ENCODE measurements at regions not wholly inside any gene's neighbourhood (a gene's known extent, or its start where the extent isn't known, plus 50 kb on each side); places are given as distances from the start of the nearest gene placed in this dataset.
A peak's percentile ranks its signal among the peaks of the same experiment; 100 is the strongest.

DNA sequence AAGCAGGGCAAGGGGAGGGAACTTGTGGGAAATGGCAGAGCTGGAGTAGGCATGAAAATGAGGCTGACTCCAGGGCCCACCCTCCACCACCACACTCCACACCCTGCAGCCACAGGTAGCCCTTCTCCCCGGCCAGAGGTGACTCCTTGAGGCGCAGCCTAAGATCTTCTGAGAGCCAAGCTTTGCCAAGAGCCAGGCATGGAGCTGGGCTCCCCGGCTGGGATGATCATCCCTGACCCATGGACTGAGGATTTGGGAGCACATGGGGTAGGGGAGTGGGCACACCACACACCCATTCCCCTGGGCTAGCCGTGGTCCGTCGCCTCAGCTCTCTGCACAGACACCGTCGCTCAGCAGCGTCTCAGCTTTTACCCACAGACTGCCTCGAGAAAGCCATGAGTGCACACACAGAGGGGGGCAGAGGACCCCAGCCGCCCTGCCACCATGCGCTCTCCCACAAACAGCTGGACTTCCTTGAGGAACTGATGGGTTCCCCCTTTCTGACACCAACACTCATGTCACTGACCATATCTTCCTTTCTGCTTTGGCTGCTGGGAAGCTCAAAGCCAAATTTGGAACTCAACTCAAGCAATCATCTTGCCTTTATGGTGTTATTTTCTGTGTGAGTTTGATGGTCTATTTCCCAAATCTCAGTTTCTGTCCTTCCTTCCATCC is 123.6 kb upstream of the RUNX3 start:
- no peak for DNase-seq

DNA sequence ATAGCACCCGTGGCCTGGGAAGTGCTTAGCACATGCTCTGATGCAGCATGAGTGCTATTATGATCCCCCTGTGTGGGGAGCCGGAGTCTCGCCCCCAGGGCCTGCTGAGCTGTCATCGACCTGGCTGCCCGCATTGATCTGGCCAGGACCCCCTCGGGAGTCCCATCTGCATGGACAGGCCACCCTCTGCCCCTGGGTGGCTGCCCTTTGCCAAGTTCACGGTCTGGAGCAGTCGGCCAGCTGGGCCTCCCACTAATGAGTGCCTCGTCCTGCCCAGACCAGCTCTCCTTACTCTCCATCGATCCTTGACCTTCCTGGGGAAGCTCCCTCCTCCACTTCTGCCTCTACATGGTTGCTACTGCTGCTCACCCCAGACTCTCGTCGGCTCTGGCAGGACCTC is 121.8 kb upstream of the RUNX3 start:
- DNase-seq, result no peak

DNA sequence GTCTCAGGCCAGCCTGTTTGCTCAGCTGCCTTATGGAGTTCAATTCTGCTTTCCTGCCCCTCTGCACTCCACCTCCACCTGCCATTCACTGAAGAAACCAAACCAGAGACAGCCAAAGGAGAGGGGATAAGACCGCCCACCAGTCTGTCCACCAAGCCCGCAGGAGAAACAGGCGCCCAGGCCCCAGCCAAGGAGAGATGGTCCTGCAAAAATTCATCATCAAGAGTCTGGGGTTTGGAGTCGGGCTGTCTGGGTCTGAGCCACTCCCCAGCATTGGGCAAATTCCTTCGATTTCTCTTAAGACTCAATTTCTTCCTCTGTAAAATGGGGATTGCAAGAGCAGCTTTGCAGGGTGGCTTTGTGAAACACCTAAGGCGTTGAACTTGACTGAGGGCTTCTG is 121.4 kb upstream of the RUNX3 start:
- DNase-seq, result no peak

DNA sequence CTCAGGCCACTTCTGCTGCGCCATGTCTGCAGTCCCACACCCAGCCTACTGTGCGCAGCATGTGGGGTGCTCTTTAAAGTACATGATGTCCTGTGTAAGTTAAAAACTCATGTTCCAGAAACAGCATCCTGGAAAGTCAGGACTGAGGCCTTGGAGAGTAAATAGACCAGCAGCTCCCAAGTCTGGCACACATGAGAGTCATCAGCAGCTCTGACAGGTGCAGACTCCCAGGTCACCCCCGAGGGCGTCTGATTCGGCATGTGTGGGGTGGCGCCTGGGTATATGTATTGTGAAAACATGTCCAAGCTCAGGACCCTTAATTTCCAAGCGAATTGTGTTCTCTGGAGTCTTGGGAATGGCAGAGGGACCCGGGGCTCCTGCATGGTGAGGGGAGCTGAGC is 120.1 kb upstream of the RUNX3 start:
- DNase-seq, result no peak

DNA sequence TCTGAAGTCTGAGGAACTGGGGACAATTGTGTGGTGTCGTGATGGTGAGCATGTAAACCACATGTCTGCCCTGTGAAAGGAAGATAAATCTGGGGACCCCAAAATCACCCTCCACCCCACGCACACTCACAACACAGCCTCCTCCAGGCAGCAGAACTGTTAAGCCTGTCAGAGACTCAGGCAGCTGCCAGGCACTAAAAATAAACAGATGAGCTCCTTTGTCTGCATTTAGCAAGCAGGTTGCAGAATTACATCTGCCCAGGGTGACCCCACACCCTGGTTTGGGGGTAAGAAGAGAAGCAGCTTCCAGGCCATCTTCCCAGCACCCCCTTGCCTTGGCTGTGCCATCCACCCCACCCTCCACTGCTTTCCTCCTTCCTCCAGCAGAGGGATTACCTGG is 119.1 kb upstream of the RUNX3 start:
- DNase-seq, result no peak

DNA sequence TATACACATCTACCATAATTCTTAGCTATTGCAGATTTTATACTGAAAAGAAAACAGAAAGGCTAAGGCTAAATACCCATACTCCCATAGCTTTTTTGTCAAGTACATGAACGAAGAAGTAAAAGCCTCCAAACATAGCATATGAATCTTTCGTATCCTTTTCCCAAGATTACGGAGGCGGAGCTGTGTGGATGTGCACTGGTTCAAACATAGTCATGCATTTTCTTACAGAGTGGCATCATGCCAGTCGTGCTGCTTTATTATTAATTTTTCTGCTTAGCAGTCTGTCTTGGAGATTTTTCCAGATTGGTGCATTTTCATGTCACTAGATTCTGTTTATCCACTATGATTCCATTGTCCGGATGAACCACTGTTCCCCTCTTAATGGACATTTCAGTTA is 118.7 kb upstream of the RUNX3 start:
- no peak for DNase-seq

DNA sequence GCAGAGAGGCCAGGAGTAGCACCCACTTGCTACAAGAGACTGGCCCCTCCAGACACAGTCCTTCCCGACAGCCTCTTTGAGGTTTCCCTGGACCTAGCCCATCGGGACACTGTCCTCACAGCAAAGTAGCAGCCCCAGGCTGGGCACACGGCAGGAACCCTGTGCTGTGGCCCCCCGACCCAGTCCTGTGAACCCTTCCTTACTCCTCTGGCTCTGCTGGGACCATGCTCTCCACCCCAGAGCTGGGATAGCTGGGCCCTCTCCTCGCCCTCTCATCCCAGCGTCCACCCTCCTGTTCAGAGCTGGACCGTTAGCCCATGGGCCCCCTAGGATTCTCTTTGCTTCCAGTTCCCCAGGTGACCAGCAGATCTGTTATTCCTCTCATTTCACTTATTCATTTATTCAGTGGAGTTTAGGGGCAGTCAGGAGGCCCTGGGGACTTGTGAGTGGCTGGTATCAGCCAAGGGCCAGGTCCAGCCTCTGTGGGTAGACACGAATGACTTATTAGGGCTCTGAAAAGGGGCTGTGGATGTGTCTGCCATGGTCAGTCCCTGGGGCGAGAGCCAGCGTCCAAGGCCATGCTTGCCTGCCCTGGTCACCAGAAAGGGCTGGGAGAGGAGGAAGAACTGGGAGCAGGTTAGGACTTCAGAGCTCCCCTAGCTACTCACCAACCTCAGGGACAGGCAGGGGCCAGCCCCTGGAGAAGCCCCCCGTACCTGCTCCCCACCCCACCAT is 117.6 kb upstream of the RUNX3 start:
- DNase-seq, result no peak

DNA sequence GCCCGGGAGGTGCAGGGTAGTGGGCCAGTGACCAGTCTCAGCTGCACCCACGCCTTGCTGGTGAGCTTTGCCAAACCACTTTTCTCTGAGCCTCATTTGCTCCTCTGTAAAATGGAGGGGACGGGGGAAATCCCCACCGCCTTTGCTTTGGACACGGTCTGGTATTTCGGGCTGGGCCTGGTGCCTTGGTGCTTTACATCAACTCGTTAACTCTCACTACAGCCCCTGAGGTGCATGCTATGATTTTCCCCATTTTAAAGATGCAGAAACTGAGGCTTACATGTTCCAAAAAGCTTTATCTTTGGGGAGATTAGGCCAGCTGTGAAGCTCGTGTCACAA is 116.1 kb upstream of the RUNX3 start:
- DNase-seq, result no peak

DNA sequence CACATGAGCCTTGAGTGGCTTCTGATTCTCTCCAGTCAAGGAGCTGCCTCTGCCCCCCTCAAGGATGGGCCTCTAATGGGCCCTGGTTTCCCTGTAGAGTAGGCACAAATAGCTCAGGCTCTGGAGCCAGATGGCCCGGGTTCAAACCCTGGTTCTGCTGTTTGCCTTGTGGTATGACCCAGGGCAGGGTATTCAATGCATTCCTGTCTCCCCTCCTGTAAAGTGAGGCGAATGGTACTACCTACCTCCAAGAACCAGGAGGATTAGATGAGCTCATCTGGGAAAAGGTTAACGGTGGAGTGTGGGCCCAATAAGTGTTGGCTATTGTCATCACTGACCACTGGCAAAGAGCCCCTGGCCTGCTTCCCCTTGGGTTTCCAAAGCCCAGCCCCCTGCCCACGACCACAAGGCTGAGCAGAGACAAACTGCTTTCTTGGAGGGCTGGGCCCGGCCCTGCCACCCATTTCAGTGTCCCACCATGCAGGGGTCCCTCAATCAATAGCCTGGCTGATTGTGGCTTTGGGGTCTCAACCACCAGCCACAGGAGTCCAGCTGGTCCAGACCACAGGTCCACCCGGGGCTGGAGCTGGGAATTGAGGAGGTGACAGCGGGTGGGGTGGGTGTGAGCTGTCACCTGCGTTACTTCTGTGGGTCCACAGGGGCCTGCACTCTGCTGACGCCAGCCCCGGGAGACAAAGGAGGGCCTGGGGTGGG is 115.6 kb upstream of the RUNX3 start:
- no peak for DNase-seq

DNA sequence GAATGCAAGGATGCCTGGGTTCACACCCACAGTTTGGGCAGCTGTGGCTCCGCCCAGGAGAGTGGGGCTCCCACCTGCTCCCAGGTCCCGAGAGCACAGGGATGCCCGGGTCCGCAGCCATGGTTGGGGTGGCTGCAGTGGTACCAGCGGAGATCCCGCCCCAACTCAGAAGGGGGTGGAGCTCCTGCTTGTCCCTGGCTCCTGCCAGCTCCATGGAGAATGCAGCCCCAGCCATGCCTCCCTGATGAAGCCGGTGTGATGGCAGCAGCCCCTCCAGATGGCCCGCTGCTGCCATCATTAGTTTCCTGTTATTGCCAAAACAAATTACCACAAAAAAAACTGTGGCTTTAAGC is 113.1 kb upstream of the RUNX3 start:
- DNase-seq, result no peak

DNA sequence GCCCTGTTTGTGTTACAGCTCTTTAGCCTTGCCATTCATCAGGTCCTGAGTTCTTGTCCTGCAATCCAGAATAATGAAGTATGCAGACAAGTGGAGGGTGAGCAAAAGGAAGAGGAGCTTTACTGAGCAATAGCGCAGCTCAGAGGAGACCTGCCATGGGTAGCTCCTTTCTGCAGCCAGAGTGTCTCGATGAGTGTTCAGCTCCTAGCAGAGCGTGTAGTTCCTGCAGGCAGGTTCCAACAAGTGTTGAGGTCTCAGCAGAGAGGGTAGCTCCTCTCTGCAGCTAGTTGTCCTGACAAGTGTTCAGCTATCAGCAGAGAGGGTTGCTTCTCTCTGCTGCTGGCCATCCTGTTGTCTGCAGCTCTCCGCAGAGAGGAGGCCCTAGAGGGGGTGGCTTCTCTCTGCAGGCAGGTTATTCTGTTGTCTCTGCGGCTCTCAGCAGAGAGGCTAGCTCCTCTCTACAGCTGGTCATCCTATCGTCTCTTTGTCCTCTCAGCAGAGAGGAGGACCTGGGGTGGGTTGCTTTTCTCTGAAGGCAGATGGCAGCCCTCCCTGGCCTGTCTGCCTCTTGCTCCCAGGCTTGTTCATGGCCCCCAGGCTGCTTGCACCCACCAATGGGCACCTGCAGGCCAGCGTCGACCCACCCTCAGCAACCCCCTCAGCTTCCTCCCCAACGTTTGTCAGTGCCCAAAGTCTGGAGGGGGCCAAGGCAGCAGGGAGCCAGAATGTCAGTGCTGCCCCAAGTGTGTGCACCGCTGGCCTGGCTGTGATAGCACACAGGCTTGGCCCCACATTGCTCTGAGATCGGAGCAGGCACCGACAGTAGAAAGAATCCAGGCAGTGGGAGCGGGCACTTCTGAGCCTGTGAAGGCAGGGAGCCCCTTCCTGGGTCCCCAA is 112.5 kb upstream of the RUNX3 start:
- no peak for DNase-seq

DNA sequence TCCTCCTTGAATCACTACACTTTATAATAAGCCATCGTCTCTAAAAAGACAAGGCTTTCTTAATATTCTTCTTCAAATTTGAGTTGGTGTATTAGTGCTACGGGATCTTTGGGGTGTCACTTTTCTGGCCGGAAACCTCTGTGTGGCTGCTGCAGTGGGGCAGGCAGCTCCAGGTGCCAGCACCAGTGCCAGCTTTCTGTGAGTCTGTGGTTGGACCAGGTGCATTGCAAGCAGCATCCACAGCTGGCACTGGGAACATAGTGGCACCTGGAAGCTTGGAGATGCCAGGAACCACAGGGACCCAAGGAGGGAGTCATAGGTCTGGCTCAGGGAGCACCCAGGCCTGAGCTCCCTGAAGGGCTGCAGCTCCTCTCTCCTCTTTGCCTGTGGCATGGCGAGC is 111.8 kb upstream of the RUNX3 start:
- DNase-seq, result no peak

DNA sequence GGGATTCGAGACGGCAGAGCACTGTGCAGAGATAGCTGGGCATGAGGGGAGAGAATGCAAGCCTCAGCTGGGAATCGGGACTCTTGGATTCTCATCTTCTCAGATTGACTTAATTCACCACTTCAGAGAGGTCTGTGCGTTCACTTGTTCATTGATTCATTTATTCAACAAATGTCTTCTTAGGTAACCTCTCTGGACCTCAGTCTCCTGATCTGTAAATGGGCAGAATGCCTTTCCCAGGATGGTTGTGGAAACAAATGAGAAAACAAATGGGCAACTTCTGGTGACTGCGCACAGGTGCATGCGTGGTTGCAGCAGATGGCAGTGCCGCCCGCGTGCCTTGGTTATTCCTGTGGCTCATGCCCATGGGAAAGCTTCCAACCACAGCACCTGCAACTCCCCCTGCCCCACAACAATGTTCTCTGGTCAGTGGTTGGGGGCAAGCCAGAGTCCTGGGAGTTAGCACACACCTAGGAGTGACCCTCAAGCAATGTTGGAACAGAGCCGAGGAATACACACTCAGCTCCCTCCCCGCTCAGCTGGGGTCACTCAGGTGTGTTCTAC is 110.1 kb upstream of the RUNX3 start:
- DNase-seq, result no peak

DNA sequence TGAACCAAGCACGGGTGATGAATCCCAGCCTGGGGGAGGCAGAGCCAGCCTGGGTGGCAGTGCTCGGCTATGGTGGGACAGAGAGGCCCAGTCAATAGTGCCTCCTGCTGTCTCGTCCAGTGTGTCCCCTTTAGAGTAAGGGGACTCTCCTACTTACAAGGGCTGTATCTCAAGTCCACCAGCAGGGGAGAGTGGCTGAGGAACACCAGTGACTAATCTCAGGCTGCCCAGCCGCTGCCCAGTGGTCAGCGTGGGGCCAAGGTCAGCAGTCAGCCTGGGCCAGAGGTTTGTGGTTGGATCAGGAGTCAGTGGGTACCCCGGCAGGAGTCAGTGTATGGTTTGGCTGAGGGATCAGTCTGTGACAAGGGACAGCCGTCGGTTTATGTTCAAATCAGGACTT is 109.2 kb upstream of the RUNX3 start:
- no peak for DNase-seq

DNA sequence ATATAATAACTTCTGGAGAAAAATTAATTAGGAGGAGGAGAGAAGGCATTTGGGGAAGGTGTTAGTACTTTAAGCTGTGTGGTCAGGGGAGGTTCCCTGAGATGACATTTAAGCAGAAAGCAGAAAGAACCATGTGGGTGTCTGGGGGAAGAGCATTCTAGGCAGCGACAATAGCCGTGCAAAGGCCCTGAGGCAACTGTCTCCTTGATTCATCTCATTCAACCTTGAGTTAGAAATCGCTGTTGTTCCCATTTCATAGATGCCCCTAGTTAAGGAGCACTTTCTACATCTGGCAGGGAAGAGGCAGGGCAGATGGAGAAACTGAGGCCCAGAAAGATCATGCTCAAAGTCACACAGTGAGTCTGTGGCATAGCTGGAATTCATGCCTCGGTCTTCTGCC is 108.6 kb upstream of the RUNX3 start:
- DNase-seq, result no peak

DNA sequence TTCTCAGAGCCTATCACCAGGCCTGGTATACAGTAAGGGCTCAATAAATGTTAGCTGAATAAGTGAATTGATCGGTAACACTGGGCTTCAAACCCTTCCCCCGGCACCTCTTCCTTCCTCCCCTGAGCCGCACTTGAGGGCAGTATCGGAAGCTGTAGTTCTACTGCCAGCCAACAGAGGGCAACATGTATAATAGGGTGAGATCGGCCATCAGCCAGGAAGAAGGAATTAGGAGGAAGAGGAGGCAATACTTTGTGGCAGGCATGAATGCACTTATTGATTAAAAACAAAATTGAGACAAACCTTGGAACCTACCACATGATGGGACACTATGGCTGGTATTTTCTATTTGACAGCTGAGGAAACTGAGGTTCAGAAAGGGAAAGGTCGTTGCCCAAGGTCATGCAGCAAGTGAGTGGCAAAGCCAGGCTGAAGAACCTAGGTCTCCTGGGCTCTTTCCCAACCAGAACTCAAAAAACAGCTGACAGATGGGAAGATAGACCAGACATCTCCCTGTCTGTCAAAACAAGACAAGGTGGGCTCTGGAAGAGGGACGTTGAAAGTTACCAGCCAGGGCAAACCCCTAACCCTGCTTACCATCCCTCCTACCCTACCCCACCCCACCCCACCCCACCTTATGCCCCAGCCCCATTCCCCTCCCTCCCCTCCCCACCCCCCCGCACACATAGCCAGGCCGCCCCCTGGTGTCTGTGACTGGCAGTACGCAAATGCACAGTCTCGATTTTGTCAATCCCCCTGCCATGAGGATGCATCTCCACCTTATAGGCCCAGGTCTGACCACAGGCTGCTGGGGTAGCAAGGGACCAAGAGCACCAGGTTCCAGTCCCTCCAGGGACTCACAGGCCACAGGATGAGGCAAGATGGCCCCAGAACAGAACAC is 107.3 kb upstream of the RUNX3 start:
- peak; percentile 82 for DNase-seq

DNA sequence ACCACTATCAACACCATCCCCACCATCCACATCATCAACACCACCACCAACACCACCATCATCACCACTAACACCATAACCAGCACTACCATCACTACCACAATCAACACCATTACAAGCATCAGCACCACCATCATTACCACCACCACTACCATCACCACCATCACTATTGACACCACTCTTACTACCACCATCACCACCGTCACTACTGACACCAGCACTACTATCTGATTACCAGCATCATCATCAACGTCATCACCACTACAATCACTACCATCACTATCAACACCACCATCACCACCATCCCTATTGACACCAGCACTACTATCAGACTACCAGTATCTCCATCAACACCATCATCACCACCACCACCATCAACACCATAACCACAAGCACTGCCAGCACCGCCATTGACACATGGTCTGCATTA is 106.1 kb upstream of the RUNX3 start:
- no peak for DNase-seq

DNA sequence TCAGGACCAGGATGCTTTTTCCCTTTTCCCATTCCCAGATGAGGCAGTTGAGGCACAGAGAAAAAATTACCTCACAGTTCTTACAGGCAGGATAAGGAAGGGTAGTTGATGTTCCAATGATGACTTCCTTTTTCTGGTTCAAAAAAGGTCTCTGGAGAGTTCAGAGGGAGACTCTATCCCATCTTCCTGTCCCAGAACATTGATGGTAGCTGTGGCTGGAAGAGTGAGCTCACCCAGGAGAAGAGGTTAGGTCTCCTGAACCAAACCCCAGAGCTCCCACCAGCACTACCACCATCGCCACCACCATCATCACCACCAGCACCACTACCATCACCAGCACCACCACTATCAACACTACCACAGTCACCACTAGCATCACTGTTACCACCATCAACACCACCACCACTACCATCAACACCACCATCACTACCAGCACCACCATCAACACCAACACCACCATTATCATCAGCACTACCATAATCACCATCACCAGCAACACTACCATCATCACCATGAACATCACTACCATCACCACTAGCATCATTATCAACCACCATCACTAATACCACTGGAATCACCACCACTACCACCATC is 105.5 kb upstream of the RUNX3 start:
- no peak for DNase-seq

DNA sequence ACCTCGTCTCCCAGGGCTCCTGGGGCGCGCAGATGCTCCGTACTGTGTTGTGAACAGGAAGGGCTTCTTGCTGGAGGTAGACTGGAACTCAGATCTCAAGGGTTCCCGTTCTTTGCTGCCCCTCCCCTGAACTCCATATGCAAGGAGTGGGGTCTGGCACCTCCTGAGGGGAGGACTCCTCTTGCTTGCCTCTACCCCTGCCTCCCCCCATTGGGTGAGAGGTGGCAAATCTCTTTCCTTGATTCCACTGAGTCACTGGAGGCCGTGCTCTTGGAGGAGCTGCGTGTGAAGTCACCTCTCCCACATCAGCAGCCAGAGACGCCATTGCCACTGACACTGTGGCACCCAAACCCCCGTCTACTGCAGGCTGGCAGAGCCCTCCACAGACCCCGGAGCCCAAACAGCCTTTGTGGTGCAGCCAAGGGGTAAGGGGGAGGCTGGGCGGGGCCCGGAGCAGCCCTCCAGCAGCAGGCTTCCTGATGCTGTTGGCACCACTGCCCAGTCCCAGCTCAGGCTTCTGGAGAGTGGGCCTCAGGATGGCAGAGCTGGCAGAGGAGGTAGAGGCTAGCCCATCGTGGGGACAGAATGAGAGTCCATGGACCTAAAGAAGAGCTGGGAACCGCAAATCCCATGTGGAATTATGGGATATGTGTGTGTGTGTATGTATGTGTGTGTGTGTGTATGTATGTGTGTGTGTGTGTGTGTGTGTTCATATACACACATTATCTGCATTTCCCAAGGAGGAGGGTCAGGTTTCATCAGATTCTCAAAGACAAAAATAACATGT is 104.9 kb upstream of the RUNX3 start:
- no peak for DNase-seq

DNA sequence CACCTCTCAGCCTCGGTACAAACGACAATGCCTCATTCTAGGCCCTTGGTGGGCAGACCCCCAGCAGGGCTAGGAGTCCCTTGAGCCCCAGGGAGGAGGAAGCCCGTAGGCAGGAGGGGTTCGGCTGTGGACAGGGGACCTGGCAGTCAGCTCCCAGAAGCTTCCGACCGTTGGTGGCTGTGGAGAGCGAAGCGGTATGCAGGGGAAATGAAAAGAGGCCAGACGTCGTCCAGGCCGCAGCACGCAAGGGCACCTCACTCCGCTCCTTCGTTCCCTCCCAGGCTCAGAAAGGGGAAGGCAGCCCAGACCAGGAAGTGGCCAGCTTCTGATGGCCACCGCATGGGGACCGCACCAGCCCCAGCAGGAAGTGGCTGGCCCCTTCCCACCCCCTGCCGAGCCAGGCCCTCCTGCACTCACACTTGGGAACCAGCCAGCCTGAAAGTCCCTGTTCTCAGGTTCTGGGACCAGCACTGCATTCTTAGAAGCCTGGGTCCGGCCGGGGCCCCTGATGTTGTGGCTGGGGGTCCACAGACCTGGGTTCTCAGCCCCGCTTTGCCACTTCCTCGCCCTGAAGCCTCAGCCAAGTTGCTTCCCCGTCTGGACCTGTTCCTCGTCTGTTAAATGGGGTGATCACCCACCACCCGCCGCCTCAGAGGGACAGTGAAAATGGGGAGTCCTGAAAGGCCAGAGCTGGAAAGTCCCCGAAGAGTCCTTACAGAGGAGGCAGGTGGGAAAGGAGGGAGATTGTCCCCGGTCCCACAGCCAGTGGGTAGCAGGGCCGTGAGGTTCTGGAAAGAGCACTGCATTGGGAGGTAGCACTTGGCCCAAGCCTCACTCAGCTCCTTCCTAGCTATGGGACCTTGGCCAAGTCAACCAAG is 104.0 kb upstream of the RUNX3 start:
- DNase-seq, result no peak

Data from CD4-positive, alpha-beta T cell treated with Interleukin-6 for 4 hours (primary cell).